ENCODE measurements at regions not wholly inside any gene's neighbourhood (a gene's known extent, or its start where the extent isn't known, plus 50 kb on each side); places are given as distances from the start of the nearest gene placed in this dataset.

DNA sequence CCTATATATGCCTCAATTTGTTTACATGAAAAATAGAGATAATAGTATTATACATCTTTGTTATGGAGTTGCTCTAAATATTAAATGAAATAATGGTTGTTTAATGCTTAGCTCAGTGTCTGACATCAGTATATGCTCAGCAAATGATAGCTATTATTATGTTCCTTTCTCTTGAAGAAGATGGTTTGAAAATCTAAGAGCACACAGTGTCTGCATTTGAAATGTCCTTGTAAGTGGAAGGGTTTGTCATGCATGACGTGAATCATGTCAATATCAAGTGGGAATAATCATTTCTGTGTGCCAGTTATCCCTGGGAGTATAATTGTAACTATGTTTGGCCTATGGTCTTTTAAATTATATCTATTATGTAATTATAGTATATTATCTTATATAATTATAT lies 377.5 kb upstream of the SORCS1 start:
- TF ChIP-seq, protein P1, sequence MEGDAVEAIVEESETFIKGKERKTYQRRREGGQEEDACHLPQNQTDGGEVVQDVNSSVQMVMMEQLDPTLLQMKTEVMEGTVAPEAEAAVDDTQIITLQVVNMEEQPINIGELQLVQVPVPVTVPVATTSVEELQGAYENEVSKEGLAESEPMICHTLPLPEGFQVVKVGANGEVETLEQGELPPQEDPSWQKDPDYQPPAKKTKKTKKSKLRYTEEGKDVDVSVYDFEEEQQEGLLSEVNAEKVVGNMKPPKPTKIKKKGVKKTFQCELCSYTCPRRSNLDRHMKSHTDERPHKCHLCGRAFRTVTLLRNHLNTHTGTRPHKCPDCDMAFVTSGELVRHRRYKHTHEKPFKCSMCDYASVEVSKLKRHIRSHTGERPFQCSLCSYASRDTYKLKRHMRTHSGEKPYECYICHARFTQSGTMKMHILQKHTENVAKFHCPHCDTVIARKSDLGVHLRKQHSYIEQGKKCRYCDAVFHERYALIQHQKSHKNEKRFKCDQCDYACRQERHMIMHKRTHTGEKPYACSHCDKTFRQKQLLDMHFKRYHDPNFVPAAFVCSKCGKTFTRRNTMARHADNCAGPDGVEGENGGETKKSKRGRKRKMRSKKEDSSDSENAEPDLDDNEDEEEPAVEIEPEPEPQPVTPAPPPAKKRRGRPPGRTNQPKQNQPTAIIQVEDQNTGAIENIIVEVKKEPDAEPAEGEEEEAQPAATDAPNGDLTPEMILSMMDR (IDR thresholded peaks at IDR 0.05; ENCODE audit: control extremely low read depth in 1 of 3, insufficient read depth in 1 of 3, low read depth in 1 of 3, low read length in 3 of 3): no peak
- TF ChIP-seq EZH2 (IDR thresholded peaks at IDR 0.05; ENCODE audit: low read depth, low read length, severe bottlenecking): no peak
- TF ChIP-seq TAF1 (IDR thresholded peaks at IDR 0.05; ENCODE audit: low read depth, low read length): no peak
- TF ChIP-seq POLR2AphosphoS5 (IDR thresholded peaks at IDR 0.05; ENCODE audit: low read depth, low read length): no peak
- TF ChIP-seq TEAD4 (IDR thresholded peaks at IDR 0.05; ENCODE audit: low read depth, low read length): no peak
- no peak for TF ChIP-seq JUND (IDR thresholded peaks at IDR 0.05; ENCODE audit: low read length)
- TF ChIP-seq ZNF274 (IDR thresholded peaks at IDR 0.05; ENCODE audit: borderline replicate concordance, extremely low read depth, low read length): no peak
- no peak for TF ChIP-seq PHF8 (conservative IDR thresholded peaks at IDR 0.05; ENCODE audit: low read depth, low read length)
- TF ChIP-seq, protein P2, sequence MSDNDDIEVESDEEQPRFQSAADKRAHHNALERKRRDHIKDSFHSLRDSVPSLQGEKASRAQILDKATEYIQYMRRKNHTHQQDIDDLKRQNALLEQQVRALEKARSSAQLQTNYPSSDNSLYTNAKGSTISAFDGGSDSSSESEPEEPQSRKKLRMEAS (IDR thresholded peaks at IDR 0.05): no peak
- TF ChIP-seq CREB1 (IDR thresholded peaks at IDR 0.05): no peak
- no peak for TF ChIP-seq POLR2A (IDR thresholded peaks at IDR 0.05; ENCODE audit: control extremely low read depth in 1 of 2, low read depth in 2 of 2, low read length in 2 of 2)
- TF ChIP-seq, protein P3, sequence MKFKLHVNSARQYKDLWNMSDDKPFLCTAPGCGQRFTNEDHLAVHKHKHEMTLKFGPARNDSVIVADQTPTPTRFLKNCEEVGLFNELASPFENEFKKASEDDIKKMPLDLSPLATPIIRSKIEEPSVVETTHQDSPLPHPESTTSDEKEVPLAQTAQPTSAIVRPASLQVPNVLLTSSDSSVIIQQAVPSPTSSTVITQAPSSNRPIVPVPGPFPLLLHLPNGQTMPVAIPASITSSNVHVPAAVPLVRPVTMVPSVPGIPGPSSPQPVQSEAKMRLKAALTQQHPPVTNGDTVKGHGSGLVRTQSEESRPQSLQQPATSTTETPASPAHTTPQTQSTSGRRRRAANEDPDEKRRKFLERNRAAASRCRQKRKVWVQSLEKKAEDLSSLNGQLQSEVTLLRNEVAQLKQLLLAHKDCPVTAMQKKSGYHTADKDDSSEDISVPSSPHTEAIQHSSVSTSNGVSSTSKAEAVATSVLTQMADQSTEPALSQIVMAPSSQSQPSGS (IDR thresholded peaks at IDR 0.05; ENCODE audit: low read length): no peak
- no peak for TF ChIP-seq JUN (IDR thresholded peaks at IDR 0.05; ENCODE audit: low read depth, low read length)
- no peak for TF ChIP-seq MAFK (IDR thresholded peaks at IDR 0.05; ENCODE audit: low read depth, low read length)
